Upper lobe of left lung (tissue), 6 donors: ENCODE measurements at regions not wholly inside any gene's neighbourhood (a gene's known extent, or its start where the extent isn't known, plus 50 kb on each side); places are given as distances from the start of the nearest gene placed in this dataset.
A peak's percentile ranks its signal among the peaks of the same experiment; 100 is the strongest.

Experiments used
- ATAC-seq, 2 donors: fragments of 200-7000 bp; cut with Tn5 transposase; one replicate each; pipeline ENCODE4 v1.9.1; 2022; ENCODE audit warnings: mild to moderate bottlenecking in 2 of 2, moderate library complexity in 2 of 2; ENCODE audit not compliant: low FRiP score in 2 of 2
- DNase-seq, 2 donors: peaks; one replicate each; pipeline ENCODE4 v3.0.0-alpha.2; 2019 to 2020
- H3K27ac ChIP-seq, 4 donors: fragments of 200-600 bp; sonication (generic); one replicate each; pipeline ENCODE4 v1.5.1; 2016 to 2019
- H3K27me3 ChIP-seq, 4 donors: fragments of 200-600 bp; sonication (generic); one replicate each; pipeline ENCODE4 v1.5.1; 2017 to 2019
- H3K36me3 ChIP-seq, 4 donors: fragments of 200-600 bp; sonication (generic); one replicate each; pipeline ENCODE4 v1.5.1; 2016 to 2019
- H3K4me1 ChIP-seq, 4 donors: fragments of 200-600 bp; sonication (generic); one replicate each; pipeline ENCODE4 v1.5.1; 2018 to 2019
- H3K4me3 ChIP-seq, 4 donors: fragments of 200-600 bp; sonication (generic); one replicate each; pipeline ENCODE4 v1.5.1; 2017 to 2019; ENCODE audit warnings: mild to moderate bottlenecking in 2 of 4, moderate library complexity in 1 of 4
- H3K9me3 ChIP-seq, 4 donors: fragments of 200-600 bp; sonication (generic); one replicate each; pipeline ENCODE4 v1.5.1; 2018 to 2019
- CTCF ChIP-seq, 6 experiments: fragments of 450-650 bp in 4 of 6; fragments of 200-600 bp in 2 of 6; sonication (generic) in 2 of 6; IDR thresholded peaks; one replicate each; pipeline ENCODE4 v1.5.1; 2016 to 2019; ENCODE audit warnings: antibody characterized with exemption in 6 of 6
- EP300 ChIP-seq, 4 donors: sonication (generic); formaldehyde crosslinking; IDR thresholded peaks; one replicate each; pipeline ENCODE4 v1.5.1; 2017; ENCODE audit warnings: antibody characterized with exemption in 4 of 4, control low read depth in 2 of 4
- POLR2A ChIP-seq, 4 donors: fragments of 450-650 bp; IDR thresholded peaks; one replicate each; pipeline ENCODE4 v1.5.1; 2016 to 2017; ENCODE audit warnings: antibody characterized with exemption in 4 of 4, mild to moderate bottlenecking in 2 of 4
- POLR2AphosphoS5 ChIP-seq, 2 donors: sonication (generic); formaldehyde crosslinking; IDR thresholded peaks; one replicate each; pipeline ENCODE4 v1.5.1; 2017; ENCODE audit warnings: antibody characterized with exemption in 2 of 2
- WGBS, 2 donors: methylation state at CpG; one replicate each; pipeline ENCODE4 v1.1.5; 2017 to 2018; 5-methylcytosine and 5-hydroxymethylcytosine counted together
- donor health status: DM: no; HTN: no; CAD: no; lungs with moderate emphysema.
- donor health status: DM: no; HTN: yes; CAD: no; lungs with severe emphysema.

- ATAC-seq (peak; percentile 19 to 25), DNase-seq (peak in 1 of 2 donors; percentile 51)
- H3K36me3 ChIP-seq: no peaks in the 10 kb centered on the region
- H3K27ac ChIP-seq: no peak overlapping the region
- WGBS, 2 donors: 92 to 93% methylated on average over 3 to 7 of the region's 11 CpGs
- no peak overlapping the region for H3K4me3 ChIP-seq
- no peaks in the 10 kb centered on the region for H3K9me3 ChIP-seq
- TF ChIP-seq POLR2A (IDR thresholded peaks at IDR 0.05): no peak
- TF ChIP-seq EP300 (IDR thresholded peaks at IDR 0.05): no peak
- no peak for TF ChIP-seq CTCF (IDR thresholded peaks at IDR 0.05)
- H3K4me1 ChIP-seq: no peaks in the 10 kb centered on the region
- no peaks in the 10 kb centered on the region for H3K27me3 ChIP-seq
Measured at GRCh38 chr18:43589611-43590151, 312.4 kb upstream of the SYT4 start.

- Histone ChIP-seq H3K4me3 (no peak overlapping the region), H3K36me3 (no peaks in the 10 kb centered on the region), H3K9me3 (no peaks in the 10 kb centered on the region), H3K4me1 (no peaks in the 10 kb centered on the region), H3K27ac (no peak overlapping the region), H3K27me3 (no peaks in the 10 kb centered on the region)
- DNase-seq: peak in 1 of 2 donors; percentile 71
- TF ChIP-seq POLR2A (IDR thresholded peaks at IDR 0.05) (no peak), POLR2AphosphoS5 (IDR thresholded peaks at IDR 0.05) (no peak), EP300 (IDR thresholded peaks at IDR 0.05) (no peak), CTCF (IDR thresholded peaks at IDR 0.05) (no peak)
- ATAC-seq: peak; percentile 32 to 64
- 48 to 84% methylated on average over 3 to 14 of the region's 20 CpGs for WGBS, 2 donors
Measured at GRCh38 chr18:43590182-43590903, 313.1 kb upstream of the SYT4 start.

- TF ChIP-seq CTCF (IDR thresholded peaks at IDR 0.05) (no peak), POLR2A (IDR thresholded peaks at IDR 0.05) (no peak)
Measured at GRCh38 chr18:43592269-43592668, 315.0 kb upstream of the SYT4 start.

GRCh38 chr18:43596105-43596712 lies 318.9 kb upstream of the SYT4 start:
- Histone ChIP-seq H3K4me1 (no peaks in the 10 kb centered on the region), H3K27ac (no peak overlapping the region), H3K4me3 (no peak overlapping the region), H3K27me3 (no peaks in the 10 kb centered on the region), H3K36me3 (no peaks in the 10 kb centered on the region), H3K9me3 (no peaks in the 10 kb centered on the region)
- TF ChIP-seq EP300 (IDR thresholded peaks at IDR 0.05) (no peak), POLR2AphosphoS5 (IDR thresholded peaks at IDR 0.05) (no peak), POLR2A (IDR thresholded peaks at IDR 0.05) (no peak), CTCF (IDR thresholded peaks at IDR 0.05) (peak in 4 of 6 experiments; percentile 15 to 31 (median 26))
- WGBS, 2 donors: 47 to 48% methylated on average over 3 of the region's 3 CpGs
- DNase-seq (no peak), ATAC-seq (peak in 1 of 2 donors; percentile 58)

More at GRCh38 chr18:43592269-43592668, 315.0 kb upstream of the SYT4 start:
- H3K9me3 ChIP-seq: no peaks in the 10 kb centered on the region
- DNase-seq (no peak), ATAC-seq (no peak)
- no peak overlapping the region for H3K27ac ChIP-seq
- H3K4me1 ChIP-seq: no peaks in the 10 kb centered on the region
- no peaks in the 10 kb centered on the region for H3K36me3 ChIP-seq
- H3K27me3 ChIP-seq: no peaks in the 10 kb centered on the region
- no peak overlapping the region for H3K4me3 ChIP-seq
- 66 to 76% methylated on average over 2 of the region's 2 CpGs for WGBS, 2 donors
